NCI-H446 treated with DMSO at 0.1 percent for 48 hours (cell line): ENCODE measurements at regions not wholly inside any gene's neighbourhood (a gene's known extent, or its start where the extent isn't known, plus 50 kb on each side); places are given as distances from the start of the nearest gene placed in this dataset.

Experiments
- DNase-seq: peaks from one replicate; lab custom pipeline; 2025; lab: John Stamatoyannopoulos, UW

DNA sequence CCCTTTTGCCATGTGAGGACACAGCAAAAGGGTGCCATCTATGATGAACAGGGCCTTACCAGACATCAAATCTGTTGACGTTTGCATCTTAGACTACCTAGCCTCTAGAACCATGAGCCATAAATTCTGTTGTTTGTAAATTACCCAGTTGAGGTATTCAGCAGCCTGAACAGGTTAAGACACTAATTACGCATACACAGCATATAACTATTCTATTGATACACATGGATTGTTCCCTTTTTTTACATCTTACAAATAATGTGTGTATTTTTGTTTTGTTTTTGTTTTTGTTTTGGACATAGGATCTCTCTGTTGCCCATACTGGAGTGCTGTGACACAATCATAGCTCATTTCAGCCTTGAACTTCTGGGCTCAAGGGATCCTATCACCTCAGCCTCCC lies 255.5 kb downstream of the OPA1 start:
- DNase-seq = no peak

GRCh38 chr3:193850084-193850619 lies 257.1 kb downstream of the OPA1 start:
- no peak for DNase-seq

- no peak for DNase-seq
Observed at GRCh38 chr3:193851428-193851847, 258.4 kb downstream of the OPA1 start.

DNA sequence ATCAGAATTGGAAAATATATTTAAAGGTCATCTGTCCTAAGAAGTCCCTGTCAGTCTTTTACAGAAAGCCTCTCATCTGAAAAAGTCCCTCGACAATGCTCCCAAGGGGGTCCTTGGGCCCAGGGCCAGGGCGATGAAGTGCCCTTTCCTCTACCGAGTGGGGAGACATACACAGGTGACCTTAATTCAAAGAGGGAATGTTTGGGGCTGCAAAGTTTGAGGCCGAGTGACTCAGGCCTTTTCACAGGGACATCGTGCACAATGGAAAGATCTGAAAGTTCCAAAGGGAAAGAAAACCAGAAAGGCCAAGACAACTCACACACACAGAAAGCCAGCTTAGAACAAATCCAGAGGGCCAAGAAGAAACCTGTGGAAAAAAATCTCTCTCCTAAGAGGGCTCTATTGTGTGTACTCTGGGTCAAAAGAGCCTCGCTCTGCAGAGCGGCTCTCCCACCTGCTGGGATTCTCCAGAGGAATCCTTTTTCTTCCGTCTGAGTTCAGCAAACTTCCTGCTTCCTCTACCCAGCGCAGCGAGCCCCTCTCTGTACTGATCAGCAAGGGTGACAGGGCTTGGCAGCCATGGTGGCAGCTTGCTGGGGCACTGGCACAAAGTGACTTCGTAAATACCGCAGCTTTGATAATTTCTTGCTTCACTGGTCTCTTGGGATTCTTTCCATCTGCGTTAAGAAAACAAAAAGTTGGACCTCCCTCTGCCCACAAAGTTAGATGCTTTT lies 259.1 kb downstream of the OPA1 start:
- peak; percentile 11 for DNase-seq

GRCh38 chr3:193852901-193853300 lies 259.9 kb downstream of the OPA1 start:
- no peak for DNase-seq

- no peak for DNase-seq
Observed at GRCh38 chr3:193853511-193854219, 260.7 kb downstream of the OPA1 start.

GRCh38 chr3:193857996-193858395 lies 265.0 kb downstream of the OPA1 start:
- DNase-seq = no peak

DNA sequence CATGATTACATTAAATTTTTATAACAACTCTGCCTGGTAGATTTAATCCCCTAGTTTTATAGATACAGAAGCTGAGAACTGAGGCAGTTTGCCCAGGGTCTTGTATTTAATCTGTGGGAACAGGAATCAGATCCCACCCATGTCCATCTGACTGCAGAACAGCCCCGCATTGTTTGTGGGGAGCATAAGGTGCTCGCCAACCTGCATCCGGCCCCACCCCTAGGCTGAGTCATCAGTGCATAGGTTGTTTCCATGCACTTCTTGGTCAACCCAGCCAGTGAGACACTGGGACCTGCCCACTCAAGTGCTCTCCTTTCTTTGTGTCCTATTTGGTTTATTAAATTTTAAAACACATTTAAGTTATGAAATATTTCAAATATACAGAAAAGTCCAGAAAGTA lies 266.2 kb downstream of the OPA1 start:
- no peak for DNase-seq

- no peak for DNase-seq
Observed at GRCh38 chr3:193861012-193861411, 268.0 kb downstream of the OPA1 start.

GRCh38 chr3:193862843-193863242 lies 269.8 kb downstream of the OPA1 start:
- DNase-seq = no peak

GRCh38 chr3:193863657-193864357 lies 270.8 kb downstream of the OPA1 start:
- DNase-seq = no peak

DNA sequence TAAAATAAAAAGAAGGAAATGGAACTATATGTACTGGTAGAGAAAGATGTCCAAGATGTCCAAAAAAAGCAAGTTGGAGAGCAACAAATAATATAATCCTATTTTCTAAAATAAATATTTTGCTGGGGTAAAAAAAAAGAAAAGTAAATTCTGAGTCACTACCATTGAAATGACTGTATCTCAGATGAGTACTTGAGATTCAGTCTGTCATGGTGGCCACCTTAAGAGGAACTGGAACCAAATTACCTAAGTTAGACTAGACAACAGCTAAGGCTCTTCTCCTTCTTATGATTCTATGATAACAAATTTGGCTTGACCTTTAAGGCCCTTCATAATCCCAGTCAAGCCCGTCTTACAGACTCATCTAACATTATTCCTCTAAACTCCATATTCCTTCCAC lies 270.6 kb upstream of the HES1 start:
- DNase-seq = no peak

DNA sequence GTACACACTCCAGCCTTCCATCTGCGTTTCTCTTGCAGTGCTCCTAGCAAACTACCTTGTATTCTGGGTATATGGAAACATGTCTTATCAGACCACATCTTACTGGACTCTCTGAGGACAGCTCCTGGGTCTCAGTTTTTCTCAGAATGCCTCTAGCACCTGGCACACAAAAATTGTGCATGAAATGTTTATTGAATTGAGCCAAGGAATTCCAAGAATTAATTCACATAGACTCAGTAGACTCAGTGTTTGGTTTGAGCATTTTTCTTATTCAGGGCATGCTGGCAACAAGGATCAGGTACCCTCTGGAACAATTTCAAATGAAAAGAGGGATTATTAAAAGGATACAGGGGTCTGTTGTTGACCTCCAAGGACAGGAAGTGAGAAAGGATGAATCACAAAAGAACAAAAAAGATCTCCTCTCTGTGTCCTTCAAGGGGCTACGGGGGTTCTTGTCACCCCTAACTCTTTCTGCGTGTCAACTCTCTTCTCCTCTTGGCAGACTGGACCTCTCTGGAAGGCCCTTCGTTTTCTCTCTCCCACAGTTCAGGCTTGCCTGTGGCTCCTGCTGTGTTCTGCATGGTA lies 270.0 kb upstream of the HES1 start:
- no peak for DNase-seq

GRCh38 chr3:193868590-193868989 lies 267.4 kb upstream of the HES1 start:
- DNase-seq = no peak

DNA sequence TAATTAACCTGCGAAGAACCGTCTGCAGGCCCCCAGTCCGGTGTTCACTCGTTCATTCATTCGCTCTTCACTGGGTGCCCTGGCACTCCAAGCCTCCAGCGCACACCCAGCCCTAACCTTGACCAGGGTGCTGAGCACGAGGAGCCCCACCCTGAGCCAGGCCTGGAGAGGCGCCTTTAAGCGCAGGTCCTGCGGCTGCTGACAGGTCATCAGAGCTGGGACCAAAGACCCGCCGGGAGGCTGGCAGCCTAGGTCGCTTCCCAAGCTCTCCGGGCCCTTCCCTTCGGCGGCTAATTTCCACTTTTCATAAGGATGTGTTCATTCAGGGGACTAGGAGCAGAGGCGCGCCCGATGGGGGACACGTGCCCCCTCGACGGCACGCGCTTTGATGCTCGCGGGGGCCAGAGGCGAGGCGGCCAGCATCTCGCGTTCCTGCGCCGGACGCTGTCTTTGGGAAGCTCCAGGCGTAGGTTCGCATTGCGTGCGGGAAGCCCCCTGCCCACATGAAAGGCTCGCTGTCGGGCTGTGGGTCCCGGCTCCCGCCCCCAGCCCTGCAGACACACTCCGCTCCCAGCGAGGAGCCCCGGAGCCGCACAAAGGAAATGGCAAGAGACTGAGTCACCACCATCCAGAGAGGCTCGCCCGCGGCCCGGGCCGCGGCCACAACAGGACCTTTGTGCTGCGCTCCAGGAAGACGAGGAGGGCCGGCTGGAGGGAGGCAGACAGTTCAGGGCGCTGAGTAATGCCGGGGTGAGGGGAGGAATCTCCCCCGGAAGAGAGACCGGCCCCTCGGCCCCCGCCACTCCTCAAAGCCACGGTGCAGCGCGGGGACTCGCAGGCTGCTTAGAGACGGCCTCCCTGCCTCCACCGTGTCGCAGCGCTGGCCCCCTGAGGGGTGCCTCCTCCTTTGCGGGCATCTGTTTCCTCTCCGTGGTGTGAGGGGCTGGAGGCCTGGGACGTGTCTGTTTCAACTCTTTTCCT lies 266.4 kb upstream of the HES1 start:
- no peak for DNase-seq

DNA sequence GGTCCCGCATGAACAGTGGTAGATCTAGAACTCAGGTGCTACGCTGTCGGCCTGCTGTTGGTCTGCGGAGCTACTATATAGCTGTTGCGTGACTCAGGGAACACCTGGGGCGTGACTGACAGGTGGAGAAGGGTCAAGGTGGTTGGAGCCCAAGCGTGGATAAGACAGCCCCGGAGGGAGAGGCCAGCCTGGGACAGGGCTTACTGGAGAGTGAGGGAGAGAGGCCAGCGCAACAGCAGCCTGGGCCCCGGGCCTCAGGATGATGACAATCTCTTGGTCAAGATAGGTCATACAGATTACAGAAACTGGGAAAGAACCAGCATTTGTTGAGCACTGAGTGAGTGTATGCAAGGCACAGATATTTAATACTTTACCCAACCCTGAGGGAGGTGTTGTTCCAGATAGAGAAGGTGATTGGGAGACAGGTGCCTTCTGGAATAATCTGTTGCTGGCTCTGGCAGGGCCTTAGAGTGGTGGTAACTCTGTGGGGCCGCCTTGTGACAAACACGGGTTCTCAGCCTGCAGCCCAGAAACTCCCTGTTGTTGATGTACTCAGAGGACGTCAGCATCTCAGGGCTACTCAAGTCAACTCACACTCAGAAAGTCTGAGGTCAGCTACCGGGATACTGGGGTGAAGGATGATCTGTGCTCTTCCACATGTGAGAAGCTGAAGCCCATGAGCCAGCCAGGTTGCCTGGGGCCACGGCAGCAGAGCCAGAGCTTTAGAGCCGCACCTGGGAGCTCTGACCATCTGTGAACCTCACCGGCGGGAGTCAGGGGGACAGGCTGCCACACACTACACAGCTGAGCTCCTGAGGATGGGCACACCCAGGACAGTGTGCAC lies 265.4 kb upstream of the HES1 start:
- DNase-seq = no peak

DNA sequence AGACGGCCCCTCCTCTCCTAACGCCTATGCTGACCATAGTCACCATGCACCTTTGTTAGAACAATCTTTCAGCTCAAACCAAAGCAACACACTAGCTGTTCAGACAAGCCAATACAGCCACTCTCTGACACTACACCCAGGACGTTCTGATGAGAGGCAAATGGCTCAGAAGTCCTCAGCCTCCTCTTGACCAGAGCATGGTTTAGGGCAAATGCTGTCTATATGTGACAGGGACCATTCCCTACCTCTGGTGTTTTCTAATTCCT lies 264.8 kb upstream of the HES1 start:
- no peak for DNase-seq

DNA sequence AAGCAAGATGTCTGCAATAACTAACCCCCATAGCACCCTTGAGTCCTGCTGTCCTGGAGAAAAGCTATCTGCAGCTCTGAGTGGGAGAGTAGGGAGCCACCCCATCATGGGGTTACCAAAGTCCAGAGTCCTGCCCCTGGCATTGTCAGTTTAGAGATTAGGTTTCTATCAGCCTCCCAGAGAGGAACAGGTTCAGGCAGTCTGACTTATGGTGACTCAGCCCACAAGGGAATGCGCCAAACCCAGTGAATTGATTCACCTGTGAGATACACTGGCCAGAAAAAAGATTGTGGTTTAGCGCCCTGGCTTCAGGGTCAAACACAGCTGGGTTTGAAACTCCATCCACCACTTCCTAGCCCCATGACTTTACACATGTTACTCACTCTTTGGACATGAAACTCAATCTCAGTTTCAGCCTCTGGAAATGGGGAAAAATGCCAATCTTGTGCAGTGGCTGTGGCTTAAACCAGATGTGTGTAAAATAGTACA lies 263.6 kb upstream of the HES1 start:
- no peak for DNase-seq

- DNase-seq = no peak
Observed at GRCh38 chr3:193873426-193874201, 262.3 kb upstream of the HES1 start.

- DNase-seq = no peak
Observed at GRCh38 chr3:193874512-193874911, 261.4 kb upstream of the HES1 start.
